GM10266 (cell line): ENCODE measurements at regions not wholly inside any gene's neighbourhood (a gene's known extent, or its start where the extent isn't known, plus 50 kb on each side); places are given as distances from the start of the nearest gene placed in this dataset.
"Not testable (repeated sequence)": the region's sequence is repeated elsewhere in the genome, so short reads cannot be mapped to it uniquely, and the experiment has no call there.

Experiments
- DNase-seq: peaks from one replicate; pipeline ENCODE4 v3.0.0; 2012; ENCODE audit errors: extremely low spot score
- CTCF ChIP-seq: IDR thresholded peaks from 2 replicates; pipeline ENCODE4 v1.5.1; 2012; ENCODE audit warnings: mild to moderate bottlenecking, low read depth; ENCODE audit not compliant: control insufficient read depth, insufficient read depth; ENCODE audit errors: missing control alignments

GRCh38 chr18:8882632-8883408, 177.5 kb downstream of the MTCL1 start:
- TF ChIP-seq CTCF, result peak; percentile 9
- DNase-seq, result no peak

- no peak for TF ChIP-seq CTCF
- no peak for DNase-seq
Observed at GRCh38 chr18:8883409-8883668, 178.0 kb downstream of the MTCL1 start.

DNA sequence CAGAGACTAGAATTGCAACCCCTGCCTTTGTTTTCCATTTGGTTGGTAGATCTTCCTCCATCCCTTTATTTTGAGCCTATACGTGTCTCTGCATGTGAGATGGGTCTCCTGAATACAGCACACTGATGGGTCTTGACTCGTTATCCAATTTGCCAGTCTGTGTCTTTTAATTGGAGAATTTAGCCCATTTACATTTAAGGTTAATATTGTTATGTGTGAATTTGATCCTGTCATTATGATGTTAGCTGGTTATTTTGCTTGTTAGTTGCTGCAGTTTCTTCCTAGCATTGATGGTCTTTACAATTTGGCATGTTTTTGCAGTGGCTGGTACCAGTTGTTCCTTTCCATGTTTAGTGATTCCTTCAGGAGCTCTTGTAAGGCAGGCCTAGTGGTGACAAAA, 182.5 kb downstream of the MTCL1 start:
- not testable (repeated sequence) for DNase-seq

- no peak for DNase-seq
- no peak for TF ChIP-seq CTCF
Observed at GRCh38 chr18:8889489-8889888, 184.1 kb downstream of the MTCL1 start.

DNA sequence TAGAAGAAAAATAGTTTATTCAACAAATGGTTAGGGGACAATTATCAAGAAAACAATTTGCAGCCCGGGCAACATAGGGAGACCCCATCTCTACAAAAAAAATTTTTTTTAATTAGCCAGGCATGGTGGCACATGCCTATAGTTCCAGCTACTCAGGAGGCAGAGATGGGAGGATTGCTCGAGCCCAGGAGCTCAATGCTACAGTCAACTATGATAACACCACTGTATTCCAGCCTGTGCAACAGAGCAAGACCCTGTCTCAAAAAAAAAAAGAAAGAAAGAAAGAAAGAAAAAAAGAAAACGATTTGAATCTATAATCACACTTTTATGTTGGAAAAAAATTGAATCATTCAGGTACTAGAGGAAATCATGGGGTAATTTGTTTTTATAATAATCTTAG, 185.1 kb downstream of the MTCL1 start:
- not testable (repeated sequence) for DNase-seq

DNA sequence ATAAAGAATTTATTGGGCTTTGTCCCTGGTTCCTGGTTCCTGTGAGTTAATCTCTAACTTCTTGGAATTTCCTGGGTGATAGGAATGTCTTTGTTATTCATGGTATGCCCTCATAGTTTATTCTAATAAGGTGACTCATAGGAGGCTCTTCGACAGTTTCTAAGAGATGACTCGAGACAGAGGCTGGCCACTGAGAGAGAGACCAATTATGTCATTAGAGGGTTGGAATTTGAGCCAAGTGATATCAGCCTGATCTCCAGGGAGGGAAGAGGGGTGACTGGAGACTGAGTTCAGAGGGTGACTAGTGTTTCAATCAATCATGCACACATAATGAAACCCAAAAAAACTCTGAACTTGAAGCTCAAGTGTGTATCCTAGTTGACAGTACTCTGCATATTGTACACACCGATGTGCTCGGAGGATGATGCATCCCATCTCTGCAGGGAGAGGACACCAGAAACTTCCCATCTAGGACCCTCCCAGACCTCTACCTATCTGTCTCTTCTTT, 185.7 kb downstream of the MTCL1 start:
- no peak for TF ChIP-seq CTCF
- DNase-seq, result no peak

DNA sequence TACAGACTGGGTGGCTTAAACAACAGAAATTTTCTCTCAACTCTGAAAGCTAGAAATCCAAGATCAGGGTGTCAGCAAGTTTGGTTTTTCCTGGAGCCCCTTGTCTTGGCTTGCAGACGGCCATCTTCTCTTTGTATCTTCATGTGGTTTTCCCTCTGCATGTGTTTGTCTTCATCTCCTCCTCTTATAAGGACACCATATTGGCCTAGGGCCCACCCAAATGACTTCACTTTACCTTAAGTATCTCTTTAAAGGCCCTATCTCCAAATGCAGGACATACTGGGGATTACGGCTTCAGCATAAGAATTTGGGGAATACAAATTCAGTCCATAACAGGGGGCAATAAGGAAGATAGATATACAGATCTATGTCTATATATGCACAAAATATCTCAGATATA, 187.9 kb downstream of the MTCL1 start:
- no peak for TF ChIP-seq CTCF
- DNase-seq, result no peak

- no peak for TF ChIP-seq CTCF
- DNase-seq, result no peak
Observed at GRCh38 chr18:8893628-8894231, 188.4 kb downstream of the MTCL1 start.
